Adrenal gland (tissue), 9 donors: ENCODE measurements at regions not wholly inside any gene's neighbourhood (a gene's known extent, or its start where the extent isn't known, plus 50 kb on each side); places are given as distances from the start of the nearest gene placed in this dataset.

Source experiments
- DNase-seq, 7 donors: peaks; one replicate each; pipeline ENCODE4 v3.0.0-alpha.2; 2019 to 2020
- H3K27ac ChIP-seq, 5 donors: fragments of 200-600 bp; sonication (generic) in 4 of 5; 1 replicate in 3 of 5; 2 replicates in 2 of 5; pipeline versions ENCODE4 v1.5.1 to v1.8.0; 2016 to 2020; ENCODE audit warnings: mild to moderate bottlenecking in 1 of 5
- H3K27me3 ChIP-seq: fragments of 200-600 bp; 2 replicates; pipeline ENCODE4 v1.8.0; 2021
- H3K36me3 ChIP-seq, 2 donors: fragments of 200-600 bp; replicated peaks in 1 of 2; 1 replicate in 1 of 2; 2 replicates in 1 of 2; pipeline versions ENCODE4 v1.5.1 to v1.8.0; 2018 to 2022
- H3K4me1 ChIP-seq, 2 donors: fragments of 200-600 bp; replicated peaks in 1 of 2; 1 replicate in 1 of 2; 2 replicates in 1 of 2; pipeline versions ENCODE4 v1.5.1 to v1.8.0; 2018 to 2021
- H3K4me3 ChIP-seq, 4 donors: fragments of 200-600 bp; sonication (generic) in 3 of 4; one replicate each; pipeline ENCODE4 v1.5.1; 2016 to 2018
- H3K9me3 ChIP-seq, 3 donors: fragments of 200-600 bp; sonication (generic) in 1 of 3; replicated peaks in 1 of 3; 1 replicate in 2 of 3; 2 replicates in 1 of 3; pipeline versions ENCODE4 v1.5.1 to v1.8.0; 2016 to 2021
- CTCF ChIP-seq, 6 experiments: fragments of 450-650 bp in 4 of 6; fragments of 200-600 bp in 2 of 6; sonication (generic) in 1 of 6; IDR thresholded peaks; 1 replicate in 5 of 6; 2 replicates in 1 of 6; pipeline versions ENCODE4 v1.5.1 to v1.8.0; 2016 to 2021; ENCODE audit warnings: antibody characterized with exemption in 6 of 6, mild to moderate bottlenecking in 2 of 6, moderate library complexity in 1 of 6
- POLR2A ChIP-seq, 2 donors: fragments of 450-650 bp; IDR thresholded peaks; one replicate each; pipeline ENCODE4 v1.6.1; 2017; ENCODE audit warnings: antibody characterized with exemption in 2 of 2, mild to moderate bottlenecking in 2 of 2, moderate library complexity in 1 of 2
- WGBS, 4 donors: extraction: QIAGEN DNeasy Blood & Tissue Kit in 2 of 4; methylation state at CpG; one replicate each; pipeline versions ENCODE4 v1.1.5 to v1.1.7; 2013 to 2017; 5-methylcytosine and 5-hydroxymethylcytosine counted together
- intact Hi-C, 2 donors: fragments of 100-400 bp; cut with DNase I; formaldehyde crosslinking; loops; one replicate each; pipeline versions ENCODE4 v1.14.1 to v1.15.0; 2022 to 2023
- donor health status: healthy with polysubstance abuse.
- donor health status: Bipolar disorder and iron deficiency.
- donor health status: DM: yes; HTN: yes; CAD: no.
- donor health status: DM: no; HTN: no; CAD: no.
- donor health status: DM: no; HTN: no; CAD: no.

DNA sequence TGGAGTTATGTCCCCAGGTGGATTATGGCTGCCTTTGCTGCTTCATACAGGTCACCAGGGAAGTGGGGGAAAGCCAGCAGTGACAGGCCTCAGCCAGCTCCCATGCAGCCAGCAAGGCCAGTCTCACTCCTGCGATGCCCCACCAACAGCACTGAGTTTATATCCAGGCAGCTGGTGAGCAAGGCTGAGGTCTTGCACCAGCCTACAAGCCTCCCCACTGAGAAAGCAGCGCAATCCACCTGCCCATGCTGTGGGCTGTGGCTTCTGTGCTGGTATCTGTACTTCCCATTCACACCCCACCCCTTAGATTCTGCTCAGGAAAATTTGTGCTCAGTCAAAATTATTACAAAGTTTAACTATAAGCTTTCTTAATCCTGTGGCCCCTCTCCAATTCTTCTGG is 153.5 kb downstream of the HHIP start:
- 86 to 92% (median 87%) methylated on average over 1 to 2 of the region's 2 CpGs for WGBS, 4 donors
- Histone ChIP-seq H3K4me3 (no peak overlapping the region), H3K9me3 (no peaks in the 10 kb centered on the region), H3K36me3 (no peaks in the 10 kb centered on the region), H3K27ac (no peak overlapping the region), H3K4me1 (no peaks in the 10 kb centered on the region), H3K27me3 (no peaks in the 10 kb centered on the region)
- TF ChIP-seq POLR2A (IDR thresholded peaks at IDR 0.05) (no peak), CTCF (IDR thresholded peaks at IDR 0.05) (no peak)
- no peak for DNase-seq
- intact Hi-C loops = no loop called here

DNA sequence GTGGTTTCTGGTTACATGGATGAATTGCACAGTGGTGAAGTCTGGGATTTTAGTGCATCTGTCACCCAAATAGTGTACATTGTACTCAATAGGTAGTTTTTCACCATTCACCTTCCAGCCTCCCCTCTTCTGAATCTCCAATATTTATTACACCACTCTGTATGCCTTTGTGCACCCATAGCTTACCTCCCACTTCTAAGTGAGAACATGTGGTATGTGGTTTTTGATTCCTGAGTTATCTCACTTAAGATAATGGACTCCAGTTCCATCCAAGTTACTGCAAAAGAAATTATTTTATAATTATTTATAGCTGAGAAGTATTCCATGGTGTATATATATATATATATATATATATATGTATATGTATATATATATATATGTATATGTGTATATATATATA is 155.8 kb downstream of the HHIP start:
- H3K9me3 ChIP-seq = no peaks in the 10 kb centered on the region
- TF ChIP-seq POLR2A (IDR thresholded peaks at IDR 0.05) (no peak), CTCF (IDR thresholded peaks at IDR 0.05) (no peak)
- H3K27ac ChIP-seq = no peak overlapping the region
- H3K4me1 ChIP-seq = no peaks in the 10 kb centered on the region
- no peaks in the 10 kb centered on the region for H3K27me3 ChIP-seq
- no peak overlapping the region for H3K4me3 ChIP-seq
- no peak for DNase-seq
- intact Hi-C loops = no loop called here
- no peaks in the 10 kb centered on the region for H3K36me3 ChIP-seq

GRCh38 chr4:144808034-144808433 is 162.1 kb downstream of the HHIP start:
- no peak for DNase-seq
- H3K4me3 ChIP-seq = no peak overlapping the region
- H3K27me3 ChIP-seq = no peaks in the 10 kb centered on the region
- intact Hi-C loops = no loop called here
- H3K9me3 ChIP-seq = no peaks in the 10 kb centered on the region
- TF ChIP-seq POLR2A (IDR thresholded peaks at IDR 0.05) = no peak
- no peak for TF ChIP-seq CTCF (IDR thresholded peaks at IDR 0.05)
- H3K4me1 ChIP-seq = no peaks in the 10 kb centered on the region
- 78 to 86% (median 83%) methylated on average over 3 of the region's 3 CpGs for WGBS, 4 donors
- no peak overlapping the region for H3K27ac ChIP-seq
- no peaks in the 10 kb centered on the region for H3K36me3 ChIP-seq

DNA sequence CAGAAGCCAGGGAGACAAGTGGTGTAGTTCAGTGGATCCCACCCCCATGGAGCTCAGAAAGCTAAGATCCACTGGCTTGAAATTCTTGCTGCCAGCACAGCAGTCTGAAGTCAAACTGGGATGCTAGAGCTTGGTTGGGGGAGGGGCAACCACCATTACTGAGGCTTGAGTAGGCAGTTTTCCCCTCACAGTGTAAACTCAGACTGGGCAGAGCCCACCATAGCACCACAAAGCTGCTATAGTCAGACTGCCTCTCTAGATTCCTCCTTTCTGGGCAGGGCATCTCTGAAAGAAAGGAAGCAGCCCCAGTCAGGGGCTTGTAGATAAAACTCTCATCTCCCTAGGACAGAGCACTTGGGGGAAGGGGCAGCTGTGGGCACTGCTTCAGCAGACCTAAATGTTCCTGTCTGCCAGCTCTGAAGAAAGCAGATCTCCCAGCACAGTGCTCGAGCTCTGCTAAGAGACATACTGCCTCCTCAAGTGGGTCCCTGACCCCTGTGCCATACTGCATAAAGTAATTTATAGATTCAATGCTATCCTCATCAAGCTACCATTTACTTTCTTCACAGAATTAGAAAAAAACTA is 163.2 kb downstream of the HHIP start:
- no peaks in the 10 kb centered on the region for H3K9me3 ChIP-seq
- no peak overlapping the region for H3K27ac ChIP-seq
- H3K36me3 ChIP-seq = no peaks in the 10 kb centered on the region
- intact Hi-C loops = no loop called here
- no peak overlapping the region for H3K4me3 ChIP-seq
- no peak for DNase-seq
- no peaks in the 10 kb centered on the region for H3K27me3 ChIP-seq
- TF ChIP-seq CTCF (IDR thresholded peaks at IDR 0.05) (no peak), POLR2A (IDR thresholded peaks at IDR 0.05) (no peak)
- 80 to 91% (median 83%) methylated on average over 1 of the region's 1 CpG for WGBS, 4 donors
- H3K4me1 ChIP-seq = no peaks in the 10 kb centered on the region
